GM19328 (cell line): ENCODE measurements at regions not wholly inside any gene's neighbourhood (a gene's known extent, or its start where the extent isn't known, plus 50 kb on each side); places are given as distances from the start of the nearest gene placed in this dataset.
"Not testable (repeated sequence)": the region's sequence is repeated elsewhere in the genome, so short reads cannot be mapped to it uniquely, and the experiment has no call there.

ENCODE experiments used
- ATAC-seq: cut with Tn5 transposase; IDR thresholded peaks from one replicate; pipeline ENCODE4 v1.9.1; 2021; ENCODE audit warnings: mild to moderate bottlenecking, moderate library complexity; ENCODE audit not compliant: unreplicated experiment

- no peak for ATAC-seq
Measured at GRCh38 chr10:57706016-57706415, 561.7 kb downstream of the IPMK start.

GRCh38 chr10:57699944-57700343 is 567.8 kb downstream of the IPMK start:
- ATAC-seq, result no peak

GRCh38 chr10:57696641-57697040 is 571.1 kb downstream of the IPMK start:
- no peak for ATAC-seq

- ATAC-seq, result no peak
Measured at GRCh38 chr10:57694956-57695608, 572.6 kb downstream of the IPMK start.

- ATAC-seq, result no peak
Measured at GRCh38 chr10:57692255-57692980, 575.3 kb downstream of the IPMK start.

- no peak for ATAC-seq
Measured at GRCh38 chr10:57689596-57690297, 577.9 kb downstream of the IPMK start.

GRCh38 chr10:57679916-57680315 is 587.8 kb downstream of the IPMK start:
- no peak for ATAC-seq

- ATAC-seq, result no peak
Measured at GRCh38 chr10:57675125-57675524, 592.6 kb downstream of the IPMK start.

- no peak for ATAC-seq
Measured at GRCh38 chr10:57673446-57673960, 594.2 kb downstream of the IPMK start.

- no peak for ATAC-seq
Measured at GRCh38 chr10:57664815-57665214, 602.9 kb downstream of the IPMK start.

- ATAC-seq, result no peak
Measured at GRCh38 chr10:57663401-57663800, 604.3 kb downstream of the IPMK start.

GRCh38 chr10:57661206-57661605 is 606.5 kb downstream of the IPMK start:
- ATAC-seq, result no peak

GRCh38 chr10:57657164-57657765 is 610.4 kb downstream of the IPMK start:
- ATAC-seq, result peak; percentile 89

- ATAC-seq, result no peak
Measured at GRCh38 chr10:57654856-57655255, 612.8 kb downstream of the IPMK start.

- ATAC-seq, result not testable (repeated sequence)
Measured at GRCh38 chr10:57645108-57645507, 622.6 kb downstream of the IPMK start.

- ATAC-seq, result no peak
Measured at GRCh38 chr10:57638411-57638810, 629.3 kb downstream of the IPMK start.

- ATAC-seq, result no peak
Measured at GRCh38 chr10:57628592-57629284, 639.0 kb downstream of the IPMK start.

GRCh38 chr10:57627642-57628178 is 640.0 kb downstream of the IPMK start:
- no peak for ATAC-seq

- ATAC-seq, result no peak
Measured at GRCh38 chr10:57624856-57625592, 642.7 kb downstream of the IPMK start.

GRCh38 chr10:57624066-57624465 is 643.6 kb downstream of the IPMK start:
- ATAC-seq, result no peak
